Activated CD8-positive, alpha-beta T cell treated with anti-CD3 and anti-CD28 coated beads for 36 hours (primary cell): ENCODE measurements at regions not wholly inside any gene's neighbourhood (a gene's known extent, or its start where the extent isn't known, plus 50 kb on each side); places are given as distances from the start of the nearest gene placed in this dataset.

Experiments used
- ATAC-seq: fragments of 200-7000 bp; cut with Tn5 transposase; one replicate; pipeline ENCODE4 v1.10.0; 2021; ENCODE audit warnings: mild to moderate bottlenecking, moderate library complexity
- CTCF ChIA-PET: fragments of 350-600 bp; sonication (Branson Sonifier 250); formaldehyde crosslinking; loops from one replicate; lab custom pipeline; 2021; ENCODE audit warnings: antibody characterized with exemption; lab: Charles Lee
- POLR2A ChIA-PET: fragments of 350-600 bp; sonication (Branson Sonifier 250); formaldehyde crosslinking; loops from one replicate; lab custom pipeline; 2021; ENCODE audit warnings: antibody characterized with exemption; lab: Charles Lee
- DNase-seq: peaks from one replicate; pipeline ENCODE4 v3.0.0-alpha.2; 2020
- H3K27ac Mint-ChIP-seq: one replicate; pipeline ENCODE4 v1.8.0; 2021; ENCODE audit warnings: mild to moderate bottlenecking, mixed read lengths
- H3K27me3 Mint-ChIP-seq: one replicate; pipeline ENCODE4 v1.8.0; 2021; ENCODE audit warnings: mixed read lengths
- H3K36me3 Mint-ChIP-seq: one replicate; pipeline ENCODE4 v1.8.0; 2021; ENCODE audit warnings: low read depth, mixed read lengths
- H3K4me1 Mint-ChIP-seq: one replicate; pipeline ENCODE4 v1.8.0; 2021; ENCODE audit warnings: low read depth, mixed read lengths
- H3K4me3 Mint-ChIP-seq: one replicate; pipeline ENCODE4 v1.8.0; 2021; ENCODE audit warnings: mild to moderate bottlenecking, moderate library complexity, mixed read lengths
- H3K9me3 Mint-ChIP-seq: one replicate; pipeline ENCODE4 v1.8.0; 2021; ENCODE audit warnings: mixed read lengths
- CTCF ChIP-seq: fragments of 200-600 bp; IDR thresholded peaks from one replicate; pipeline ENCODE4 v1.8.0; 2022; ENCODE audit warnings: antibody characterized with exemption, mild to moderate bottlenecking
- intact Hi-C: fragments of 100-400 bp; cut with micrococcal nuclease; formaldehyde crosslinking; loops from one replicate; pipeline ENCODE4 v1.10.0; 2022

DNA sequence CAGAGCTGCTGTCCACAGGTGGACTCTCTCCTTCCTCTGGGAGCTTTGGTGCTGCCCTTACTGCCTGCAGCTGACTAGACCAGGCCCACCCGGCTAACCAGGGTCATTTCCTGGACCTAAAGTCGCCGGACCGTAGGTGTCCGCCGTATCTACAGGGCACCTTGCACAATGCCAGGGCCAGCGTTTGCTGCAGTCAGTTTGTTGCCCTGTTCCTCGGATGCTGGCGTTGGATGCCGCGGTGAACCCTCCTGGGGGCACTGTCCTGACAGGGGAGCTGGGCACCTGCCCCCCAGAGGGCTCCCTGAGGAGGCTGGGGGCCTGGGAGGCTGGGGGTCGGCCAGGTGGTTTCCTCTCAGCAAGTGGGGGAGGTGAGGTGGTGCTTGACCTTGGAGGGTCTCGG, 96.6 kb downstream of the UNCX start:
- POLR2A ChIA-PET = no interaction called here

DNA sequence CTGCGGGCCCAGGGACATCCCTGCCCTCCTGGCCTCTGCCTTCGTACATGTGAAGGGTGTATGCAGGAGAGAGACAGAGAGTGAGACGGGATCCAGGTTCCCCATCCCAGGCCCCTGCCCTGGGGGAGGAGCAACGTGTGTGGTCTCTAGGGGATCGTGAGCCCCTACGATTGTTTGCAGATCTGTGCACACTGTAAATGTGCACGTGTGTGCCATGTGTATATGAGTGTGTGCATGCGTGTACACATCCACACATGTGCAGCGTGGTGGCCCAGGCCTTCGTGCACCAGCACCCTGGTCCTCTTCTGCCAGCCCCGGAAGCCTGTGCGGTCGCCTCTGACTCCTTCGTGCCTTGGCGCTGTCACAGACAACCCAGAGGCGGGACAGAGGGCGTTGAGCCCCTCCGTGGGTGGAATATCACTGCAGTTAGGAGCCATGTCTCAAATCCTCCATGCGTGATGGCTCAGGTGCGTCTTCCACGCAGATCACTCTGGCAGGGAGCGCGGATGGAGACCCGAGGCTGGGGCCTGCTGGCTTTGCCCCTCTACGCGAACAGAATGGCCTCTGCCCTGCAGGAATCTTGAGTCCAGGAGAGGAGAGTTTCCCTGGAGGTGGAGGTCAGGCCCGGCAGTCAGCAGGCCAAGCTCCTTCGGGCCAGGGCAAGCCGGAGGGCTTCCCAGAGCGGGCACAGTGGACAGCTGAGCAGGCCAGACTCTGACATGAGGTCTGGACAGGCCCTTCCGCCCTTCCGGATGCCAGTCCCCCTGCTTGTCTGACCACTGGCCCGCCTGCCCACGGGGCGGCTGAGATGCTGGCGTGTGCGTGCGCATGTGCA, 97.5 kb downstream of the UNCX start:
- intact Hi-C loops = no loop called here
- H3K36me3 Mint-ChIP-seq = no peaks in the 10 kb centered on the region
- H3K27ac Mint-ChIP-seq = no peak overlapping the region
- no peak overlapping the region for H3K4me3 Mint-ChIP-seq
- TF ChIP-seq CTCF = no peak
- peaks cover 11% of the 10 kb centered on the region for H3K27me3 Mint-ChIP-seq
- CTCF ChIA-PET = no interaction called here
- no peaks in the 10 kb centered on the region for H3K4me1 Mint-ChIP-seq
- DNase-seq (no peak), ATAC-seq (no peak)
- no peaks in the 10 kb centered on the region for H3K9me3 Mint-ChIP-seq
- POLR2A ChIA-PET = no interaction called here

More for the DNA sequence above, 96.6 kb downstream of the UNCX start:
- H3K27me3 Mint-ChIP-seq = peaks cover 10% of the 10 kb centered on the region
- H3K27ac Mint-ChIP-seq = no peak overlapping the region
- no peak for ATAC-seq
- DNase-seq = no peak
- no peaks in the 10 kb centered on the region for H3K4me1 Mint-ChIP-seq
- CTCF ChIA-PET = no interaction called here
- H3K4me3 Mint-ChIP-seq = no peak overlapping the region
- no peaks in the 10 kb centered on the region for H3K36me3 Mint-ChIP-seq
- no peaks in the 10 kb centered on the region for H3K9me3 Mint-ChIP-seq
- intact Hi-C loops = no loop called here
- TF ChIP-seq CTCF = no peak

GRCh38 chr7:1330801-1331425, 98.2 kb downstream of the UNCX start:
- ATAC-seq (no peak), DNase-seq (no peak)
- no peaks in the 10 kb centered on the region for H3K9me3 Mint-ChIP-seq
- H3K4me3 Mint-ChIP-seq = no peak overlapping the region
- TF ChIP-seq CTCF = no peak
- H3K27ac Mint-ChIP-seq = no peak overlapping the region
- intact Hi-C loops = no loop called here
- H3K27me3 Mint-ChIP-seq = peaks cover 13% of the 10 kb centered on the region
- POLR2A ChIA-PET = no interaction called here
- CTCF ChIA-PET = no interaction called here
- no peaks in the 10 kb centered on the region for H3K36me3 Mint-ChIP-seq
- H3K4me1 Mint-ChIP-seq = no peaks in the 10 kb centered on the region

DNA sequence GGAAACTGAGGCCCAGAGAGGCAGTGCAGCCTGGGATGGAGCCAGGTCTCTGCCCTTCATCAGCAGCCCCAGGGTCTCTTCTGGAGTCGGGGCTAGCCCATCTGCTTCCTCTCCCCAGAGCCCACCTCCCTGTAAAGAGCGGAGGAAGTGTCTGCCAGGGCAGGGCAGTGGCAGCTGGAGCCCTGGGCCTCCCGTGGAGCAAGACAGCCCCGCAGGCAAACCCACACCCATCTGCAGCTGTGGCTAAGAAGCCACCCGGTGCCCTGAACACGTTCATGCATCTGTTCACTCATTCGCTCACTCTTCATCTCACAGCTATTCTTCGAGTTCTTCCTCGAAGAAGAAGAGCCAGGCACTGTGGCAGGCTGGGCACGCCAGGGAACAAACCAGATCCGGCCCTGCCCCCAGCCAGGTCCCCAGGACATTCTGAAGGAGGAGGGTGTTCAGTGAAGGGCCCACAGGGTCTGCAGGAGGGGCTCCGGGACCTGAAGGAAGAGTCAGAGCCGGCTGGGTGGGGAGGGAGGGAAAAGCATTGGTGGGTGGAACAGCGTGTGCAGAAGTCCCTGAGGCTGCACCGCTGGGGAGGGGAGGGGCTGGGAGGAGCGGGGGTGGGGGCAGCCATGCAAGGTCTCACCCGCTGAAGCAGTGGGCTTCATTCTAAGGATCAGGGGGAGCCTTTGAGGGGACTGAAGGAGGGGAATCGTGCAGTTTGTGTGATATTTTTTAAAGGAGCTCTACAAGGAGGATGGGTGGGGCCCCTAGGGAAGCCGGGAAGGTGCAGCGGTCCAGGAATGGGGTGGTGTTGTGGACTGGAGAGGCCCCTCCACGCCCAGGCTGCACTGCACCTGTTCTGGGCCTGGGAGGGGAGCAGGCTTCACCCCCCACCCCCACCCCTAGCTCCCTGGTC, 99.1 kb downstream of the UNCX start:
- intact Hi-C loops = no loop called here
- no peak for TF ChIP-seq CTCF
- no peak for DNase-seq
- CTCF ChIA-PET = no interaction called here
- H3K27me3 Mint-ChIP-seq = peaks cover 13% of the 10 kb centered on the region
- no peak overlapping the region for H3K27ac Mint-ChIP-seq
- no peak overlapping the region for H3K4me3 Mint-ChIP-seq
- peaks cover 5% of the 10 kb centered on the region for H3K9me3 Mint-ChIP-seq
- peaks cover 3% of the 10 kb centered on the region for H3K36me3 Mint-ChIP-seq
- H3K4me1 Mint-ChIP-seq = no peaks in the 10 kb centered on the region
- POLR2A ChIA-PET = no interaction called here
- ATAC-seq = no peak
